ENCODE measurements at regions not wholly inside any gene's neighbourhood (a gene's known extent, or its start where the extent isn't known, plus 50 kb on each side); places are given as distances from the start of the nearest gene placed in this dataset.

GRCh38 chr1:213759359-213760181 lies 228.2 kb upstream of the PROX1 start:
- H3K9ac ChIP-seq (ENCODE audit: low read length): no peak overlapping the region
- no peak for DNase-seq (ENCODE audit: low read depth)
- Mint-ChIP-seq H3K4me3 (ENCODE audit: unreplicated experiment) (no peak overlapping the region), H3K27ac (ENCODE audit: unreplicated experiment) (no peak overlapping the region), H3K36me3 (ENCODE audit: low read depth, unreplicated experiment) (no peaks in the 10 kb centered on the region), H3K4me1 (ENCODE audit: low read depth, unreplicated experiment) (peaks cover 6% of the 10 kb centered on the region), H3K9me3 (ENCODE audit: unreplicated experiment) (no peaks in the 10 kb centered on the region), H3K27me3 (ENCODE audit: low read depth, unreplicated experiment) (peaks cover 14% of the 10 kb centered on the region)
- no peak overlapping the region for H3K27ac ChIP-seq (ENCODE audit: low read depth, low read length)
- H3K79me2 ChIP-seq (ENCODE audit: insufficient read depth, low read length): no peaks in the 10 kb centered on the region
- no peaks in the 10 kb centered on the region for H3K27me3 ChIP-seq (ENCODE audit: insufficient read depth, low read length)
- H2AFZ ChIP-seq (ENCODE audit: low read depth, low read length): no peak overlapping the region
- H3K4me1 ChIP-seq (ENCODE audit: insufficient read depth, low read length): no peaks in the 10 kb centered on the region
- no peaks in the 10 kb centered on the region for H4K20me1 ChIP-seq (ENCODE audit: insufficient read depth, low read length)
- H3K4me3 ChIP-seq (ENCODE audit: insufficient read depth, low read depth, low read length): no peak overlapping the region
- FAIRE-seq: no peak
- H3K36me3 ChIP-seq (ENCODE audit: insufficient read depth, low read length): no peaks in the 10 kb centered on the region
- TF ChIP-seq CTCF (IDR thresholded peaks at IDR 0.05; ENCODE audit: insufficient read depth, low read depth, low read length) (no peak), EZH2 (IDR thresholded peaks at IDR 0.05; ENCODE audit: insufficient read depth, low read length) (no peak)
- H3K4me2 ChIP-seq (ENCODE audit: low read length): no peak overlapping the region
- H3K9me3 ChIP-seq (ENCODE audit: insufficient read depth, low read depth, low read length): peaks cover 4% of the 10 kb centered on the region

GRCh38 chr1:213761845-213762407 lies 225.8 kb upstream of the PROX1 start:
- FAIRE-seq (no peak), DNase-seq (ENCODE audit: low read depth) (no peak)
- H3K9ac ChIP-seq (ENCODE audit: low read length): no peak overlapping the region
- H3K4me2 ChIP-seq (ENCODE audit: low read length): no peak overlapping the region
- Mint-ChIP-seq H3K27me3 (ENCODE audit: low read depth, unreplicated experiment) (peaks cover 12% of the 10 kb centered on the region), H3K36me3 (ENCODE audit: low read depth, unreplicated experiment) (no peaks in the 10 kb centered on the region), H3K4me3 (ENCODE audit: unreplicated experiment) (no peak overlapping the region), H3K9me3 (ENCODE audit: unreplicated experiment) (no peaks in the 10 kb centered on the region), H3K27ac (ENCODE audit: unreplicated experiment) (no peak overlapping the region), H3K4me1 (ENCODE audit: low read depth, unreplicated experiment) (peaks cover 6% of the 10 kb centered on the region)
- H2AFZ ChIP-seq (ENCODE audit: low read depth, low read length): no peak overlapping the region
- no peak overlapping the region for H3K27ac ChIP-seq (ENCODE audit: low read depth, low read length)
- peaks cover 4% of the 10 kb centered on the region for H3K9me3 ChIP-seq (ENCODE audit: insufficient read depth, low read depth, low read length)
- TF ChIP-seq EZH2 (IDR thresholded peaks at IDR 0.05; ENCODE audit: insufficient read depth, low read length) (no peak), CTCF (IDR thresholded peaks at IDR 0.05; ENCODE audit: insufficient read depth, low read depth, low read length) (no peak)
- H3K79me2 ChIP-seq (ENCODE audit: insufficient read depth, low read length): no peaks in the 10 kb centered on the region
- H3K36me3 ChIP-seq (ENCODE audit: insufficient read depth, low read length): no peaks in the 10 kb centered on the region
- no peaks in the 10 kb centered on the region for H3K27me3 ChIP-seq (ENCODE audit: insufficient read depth, low read length)
- H3K4me3 ChIP-seq (ENCODE audit: insufficient read depth, low read depth, low read length): no peak overlapping the region
- no peaks in the 10 kb centered on the region for H4K20me1 ChIP-seq (ENCODE audit: insufficient read depth, low read length)
- no peaks in the 10 kb centered on the region for H3K4me1 ChIP-seq (ENCODE audit: insufficient read depth, low read length)

- TF ChIP-seq EZH2 (IDR thresholded peaks at IDR 0.05; ENCODE audit: insufficient read depth, low read length): no peak
- TF ChIP-seq CTCF (IDR thresholded peaks at IDR 0.05; ENCODE audit: insufficient read depth, low read depth, low read length): no peak
- Histone ChIP-seq H3K4me3 (ENCODE audit: insufficient read depth, low read depth, low read length) (no peak overlapping the region), H3K27ac (ENCODE audit: low read depth, low read length) (no peak overlapping the region), H2AFZ (ENCODE audit: low read depth, low read length) (no peak overlapping the region), H3K27me3 (ENCODE audit: insufficient read depth, low read length) (no peaks in the 10 kb centered on the region), H3K36me3 (ENCODE audit: insufficient read depth, low read length) (no peaks in the 10 kb centered on the region), H3K4me1 (ENCODE audit: insufficient read depth, low read length) (no peaks in the 10 kb centered on the region), H3K4me2 (ENCODE audit: low read length) (no peak overlapping the region), H3K9me3 (ENCODE audit: insufficient read depth, low read depth, low read length) (no peaks in the 10 kb centered on the region), H4K20me1 (ENCODE audit: insufficient read depth, low read length) (no peaks in the 10 kb centered on the region), H3K79me2 (ENCODE audit: insufficient read depth, low read length) (no peaks in the 10 kb centered on the region), H3K9ac (ENCODE audit: low read length) (no peak overlapping the region)
- Mint-ChIP-seq H3K9me3 (ENCODE audit: unreplicated experiment) (peaks cover 2% of the 10 kb centered on the region), H3K36me3 (ENCODE audit: low read depth, unreplicated experiment) (no peaks in the 10 kb centered on the region), H3K4me1 (ENCODE audit: low read depth, unreplicated experiment) (no peaks in the 10 kb centered on the region), H3K27ac (ENCODE audit: unreplicated experiment) (no peak overlapping the region), H3K27me3 (ENCODE audit: low read depth, unreplicated experiment) (peaks cover 22% of the 10 kb centered on the region), H3K4me3 (ENCODE audit: unreplicated experiment) (no peak overlapping the region)
- DNase-seq (ENCODE audit: low read depth): no peak
- FAIRE-seq: no peak
Observed at GRCh38 chr1:213767683-213768082, 220.1 kb upstream of the PROX1 start.
